ENCODE measurements at regions not wholly inside any gene's neighbourhood (a gene's known extent, or its start where the extent isn't known, plus 50 kb on each side); places are given as distances from the start of the nearest gene placed in this dataset.

GRCh38 chr10:90589825-90590224 lies 268.0 kb downstream of the HTR7 start (continued):
- TF ChIP-seq, protein P1, sequence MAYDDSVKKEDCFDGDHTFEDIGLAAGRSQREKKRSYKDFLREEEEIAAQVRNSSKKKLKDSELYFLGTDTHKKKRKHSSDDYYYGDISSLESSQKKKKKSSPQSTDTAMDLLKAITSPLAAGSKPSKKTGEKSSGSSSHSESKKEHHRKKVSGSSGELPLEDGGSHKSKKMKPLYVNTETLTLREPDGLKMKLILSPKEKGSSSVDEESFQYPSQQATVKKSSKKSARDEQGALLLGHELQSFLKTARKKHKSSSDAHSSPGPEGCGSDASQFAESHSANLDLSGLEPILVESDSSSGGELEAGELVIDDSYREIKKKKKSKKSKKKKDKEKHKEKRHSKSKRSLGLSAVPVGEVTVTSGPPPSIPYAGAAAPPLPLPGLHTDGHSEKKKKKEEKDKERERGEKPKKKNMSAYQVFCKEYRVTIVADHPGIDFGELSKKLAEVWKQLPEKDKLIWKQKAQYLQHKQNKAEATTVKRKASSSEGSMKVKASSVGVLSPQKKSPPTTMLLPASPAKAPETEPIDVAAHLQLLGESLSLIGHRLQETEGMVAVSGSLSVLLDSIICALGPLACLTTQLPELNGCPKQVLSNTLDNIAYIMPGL (CRISPR knock-in tag; IDR thresholded peaks at IDR 0.05; ENCODE audit: borderline replicate concordance) = no peak
- TF ChIP-seq HDAC2 (IDR thresholded peaks at IDR 0.05) = no peak
- TF ChIP-seq POLR2AphosphoS2 (conservative IDR thresholded peaks at IDR 0.05; ENCODE audit: low read length) = no peak
- TF ChIP-seq FOSL2 (IDR thresholded peaks at IDR 0.05) = no peak
- TF ChIP-seq FOSL2 (CRISPR knock-in tag; IDR thresholded peaks at IDR 0.05) = no peak
- no peak for TF ChIP-seq ATOH8 (CRISPR knock-in tag; IDR thresholded peaks at IDR 0.05; ENCODE audit: low read depth)

DNA sequence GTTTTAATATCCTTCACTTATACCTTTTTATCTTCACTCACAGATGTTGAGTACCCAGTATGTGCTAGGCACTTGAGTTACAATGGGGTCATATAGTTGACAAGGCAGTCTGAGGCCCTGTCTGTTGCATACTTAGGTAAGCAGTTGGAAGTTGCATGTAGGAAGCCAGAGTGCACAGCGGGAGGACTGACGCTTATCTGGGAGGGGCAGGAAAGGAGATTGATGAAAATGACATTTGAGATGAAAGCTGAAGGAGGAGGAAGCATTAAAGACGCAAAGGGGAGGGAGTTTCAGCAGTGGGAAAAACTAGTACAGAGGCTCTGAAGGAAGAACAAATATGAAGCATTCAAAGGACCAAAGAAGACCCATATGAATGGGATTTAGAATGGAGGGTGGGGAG lies 266.2 kb downstream of the HTR7 start:
- Histone ChIP-seq H3K4me1 (no peaks in the 10 kb centered on the region), H3K27ac (no peak overlapping the region), H3K4me3 (no peak overlapping the region), H3K4me2 (no peak overlapping the region), H3K9me3 (no peaks in the 10 kb centered on the region)
- TF ChIP-seq MAFK (IDR thresholded peaks at IDR 0.05; ENCODE audit: partially characterized antibody) (no peak), CBX8 (IDR thresholded peaks at IDR 0.05) (no peak), JUN (IDR thresholded peaks at IDR 0.05) (no peak), KDM1A (IDR thresholded peaks at IDR 0.05; ENCODE audit: low read depth) (no peak), ATOH8 (CRISPR knock-in tag; IDR thresholded peaks at IDR 0.05; ENCODE audit: low read depth) (no peak), CEBPB (IDR thresholded peaks at IDR 0.05) (no peak), NFE2L2 (conservative IDR thresholded peaks at IDR 0.05; ENCODE audit: low read length) (no peak), EHMT2 (IDR thresholded peaks at IDR 0.05; ENCODE audit: low read depth) (no peak), HOXB5 (CRISPR knock-in tag; IDR thresholded peaks at IDR 0.05) (no peak), ZC3H11A (IDR thresholded peaks at IDR 0.05) (no peak), E2F6 (IDR thresholded peaks at IDR 0.05; ENCODE audit: borderline replicate concordance, low read depth) (no peak), NPAS2 (CRISPR knock-in tag; IDR thresholded peaks at IDR 0.05; ENCODE audit: borderline replicate concordance) (no peak), CHD2 (IDR thresholded peaks at IDR 0.05; ENCODE audit: low read length, partially characterized antibody) (no peak), GATA3 (IDR thresholded peaks at IDR 0.05; ENCODE audit: borderline replicate concordance) (no peak), EHF (CRISPR knock-in tag; IDR thresholded peaks at IDR 0.05) (no peak), TP53 (CRISPR knock-in tag; IDR thresholded peaks at IDR 0.05) (no peak)
- TF ChIP-seq, protein P2, sequence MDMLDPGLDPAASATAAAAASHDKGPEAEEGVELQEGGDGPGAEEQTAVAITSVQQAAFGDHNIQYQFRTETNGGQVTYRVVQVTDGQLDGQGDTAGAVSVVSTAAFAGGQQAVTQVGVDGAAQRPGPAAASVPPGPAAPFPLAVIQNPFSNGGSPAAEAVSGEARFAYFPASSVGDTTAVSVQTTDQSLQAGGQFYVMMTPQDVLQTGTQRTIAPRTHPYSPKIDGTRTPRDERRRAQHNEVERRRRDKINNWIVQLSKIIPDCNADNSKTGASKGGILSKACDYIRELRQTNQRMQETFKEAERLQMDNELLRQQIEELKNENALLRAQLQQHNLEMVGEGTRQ (IDR thresholded peaks at IDR 0.05) = no peak
- TF ChIP-seq, protein P1 (CRISPR knock-in tag; IDR thresholded peaks at IDR 0.05; ENCODE audit: borderline replicate concordance) = no peak
- ChIA-PET CTCF (interaction anchor here (1.0 to 1.3 kb wide), 2 partner anchors 10 to 443 kb away, joined by 3 to 4 read pairs; no protein-coding TSS in a partner anchor), POLR2A (no interaction called here)
- ATAC-seq (no peak), FAIRE-seq (no peak), DNase-seq (ENCODE audit: low read depth in 1 of 2, low spot score in 1 of 2) (no peak)
- 21% methylated on average over 3 of the region's 3 CpGs for WGBS (ENCODE audit: missing lambda C conversion rate)
